Loucy (cell line): ENCODE measurements at regions not wholly inside any gene's neighbourhood (a gene's known extent, or its start where the extent isn't known, plus 50 kb on each side); places are given as distances from the start of the nearest gene placed in this dataset.

Experiments
- EZH2phosphoT487 ChIP-seq: fragments of 200-600 bp; IDR thresholded peaks from 2 replicates; pipeline ENCODE4 v1.6.1; 2018; ENCODE audit warnings: antibody characterized with exemption, mild to moderate bottlenecking, moderate library complexity, borderline replicate concordance
- TF ChIP-seq, protein P1 (sequence below): fragments of 200-600 bp; sonication (generic); conservative IDR thresholded peaks from 2 replicates; pipeline ENCODE4 v1.5.1; 2014; ENCODE audit warnings: mild to moderate bottlenecking, antibody characterized with exemption, low read length

GRCh38 chr4:126446917-126447316, 1132.2 kb downstream of the FAT4 start:
- TF ChIP-seq, protein P1, sequence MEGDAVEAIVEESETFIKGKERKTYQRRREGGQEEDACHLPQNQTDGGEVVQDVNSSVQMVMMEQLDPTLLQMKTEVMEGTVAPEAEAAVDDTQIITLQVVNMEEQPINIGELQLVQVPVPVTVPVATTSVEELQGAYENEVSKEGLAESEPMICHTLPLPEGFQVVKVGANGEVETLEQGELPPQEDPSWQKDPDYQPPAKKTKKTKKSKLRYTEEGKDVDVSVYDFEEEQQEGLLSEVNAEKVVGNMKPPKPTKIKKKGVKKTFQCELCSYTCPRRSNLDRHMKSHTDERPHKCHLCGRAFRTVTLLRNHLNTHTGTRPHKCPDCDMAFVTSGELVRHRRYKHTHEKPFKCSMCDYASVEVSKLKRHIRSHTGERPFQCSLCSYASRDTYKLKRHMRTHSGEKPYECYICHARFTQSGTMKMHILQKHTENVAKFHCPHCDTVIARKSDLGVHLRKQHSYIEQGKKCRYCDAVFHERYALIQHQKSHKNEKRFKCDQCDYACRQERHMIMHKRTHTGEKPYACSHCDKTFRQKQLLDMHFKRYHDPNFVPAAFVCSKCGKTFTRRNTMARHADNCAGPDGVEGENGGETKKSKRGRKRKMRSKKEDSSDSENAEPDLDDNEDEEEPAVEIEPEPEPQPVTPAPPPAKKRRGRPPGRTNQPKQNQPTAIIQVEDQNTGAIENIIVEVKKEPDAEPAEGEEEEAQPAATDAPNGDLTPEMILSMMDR, result no peak
- TF ChIP-seq EZH2phosphoT487, result no peak
